Gastrocnemius medialis (tissue), 4 donors: ENCODE measurements at regions not wholly inside any gene's neighbourhood (a gene's known extent, or its start where the extent isn't known, plus 50 kb on each side); places are given as distances from the start of the nearest gene placed in this dataset.

ENCODE experiments used
- POLR2A ChIP-seq, 2 donors: fragments of 450-650 bp; IDR thresholded peaks; one replicate each; pipeline ENCODE4 v1.6.1; 2017; ENCODE audit warnings: antibody characterized with exemption in 2 of 2, mild to moderate bottlenecking in 2 of 2, moderate library complexity in 2 of 2
- TF ChIP-seq, protein P1 (sequence below), 5 experiments: fragments of 450-650 bp in 3 of 5; fragments of 200-600 bp in 2 of 5; sonication (generic) in 2 of 5; IDR thresholded peaks in 4 of 5; conservative IDR thresholded peaks in 1 of 5; 1 replicate in 4 of 5; 2 replicates in 1 of 5; pipeline ENCODE4 v1.5.1; 2016 to 2019; ENCODE audit warnings: antibody characterized with exemption in 5 of 5, mild to moderate bottlenecking in 3 of 5, moderate library complexity in 3 of 5

DNA sequence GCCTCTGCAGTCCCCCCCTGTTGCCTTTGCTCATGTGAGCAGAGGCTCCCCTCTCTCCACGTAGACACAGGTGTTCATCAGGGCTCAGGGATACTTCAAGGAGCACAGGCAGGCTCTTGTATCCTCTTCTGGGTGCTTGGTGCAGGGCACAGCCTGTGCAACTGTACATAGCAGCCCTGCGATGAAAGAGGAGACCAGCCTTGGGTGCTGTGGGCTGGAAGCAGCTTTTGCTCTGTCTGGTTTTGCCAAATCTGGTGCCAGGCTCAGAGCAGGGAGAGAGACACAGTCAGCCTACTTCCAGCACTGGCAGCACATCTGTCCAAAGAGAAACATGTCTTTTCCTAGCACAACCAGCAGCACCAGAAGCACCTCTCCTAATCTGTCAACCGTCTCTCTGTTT is 132.1 kb downstream of the ETS2 start:
- TF ChIP-seq, protein P1, sequence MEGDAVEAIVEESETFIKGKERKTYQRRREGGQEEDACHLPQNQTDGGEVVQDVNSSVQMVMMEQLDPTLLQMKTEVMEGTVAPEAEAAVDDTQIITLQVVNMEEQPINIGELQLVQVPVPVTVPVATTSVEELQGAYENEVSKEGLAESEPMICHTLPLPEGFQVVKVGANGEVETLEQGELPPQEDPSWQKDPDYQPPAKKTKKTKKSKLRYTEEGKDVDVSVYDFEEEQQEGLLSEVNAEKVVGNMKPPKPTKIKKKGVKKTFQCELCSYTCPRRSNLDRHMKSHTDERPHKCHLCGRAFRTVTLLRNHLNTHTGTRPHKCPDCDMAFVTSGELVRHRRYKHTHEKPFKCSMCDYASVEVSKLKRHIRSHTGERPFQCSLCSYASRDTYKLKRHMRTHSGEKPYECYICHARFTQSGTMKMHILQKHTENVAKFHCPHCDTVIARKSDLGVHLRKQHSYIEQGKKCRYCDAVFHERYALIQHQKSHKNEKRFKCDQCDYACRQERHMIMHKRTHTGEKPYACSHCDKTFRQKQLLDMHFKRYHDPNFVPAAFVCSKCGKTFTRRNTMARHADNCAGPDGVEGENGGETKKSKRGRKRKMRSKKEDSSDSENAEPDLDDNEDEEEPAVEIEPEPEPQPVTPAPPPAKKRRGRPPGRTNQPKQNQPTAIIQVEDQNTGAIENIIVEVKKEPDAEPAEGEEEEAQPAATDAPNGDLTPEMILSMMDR (IDR thresholded peaks at IDR 0.05 in 4 of 5, conservative IDR thresholded peaks at IDR 0.05 in 1 of 5) = no peak
- no peak for TF ChIP-seq POLR2A (IDR thresholded peaks at IDR 0.05)
